Liver (tissue), 3 donors: ENCODE measurements at regions not wholly inside any gene's neighbourhood (a gene's known extent, or its start where the extent isn't known, plus 50 kb on each side); places are given as distances from the start of the nearest gene placed in this dataset.

Experiments
- CTCF ChIP-seq: fragments of 150-350 bp; IDR thresholded peaks from 2 replicates; pipeline ENCODE4 v1.5.1; 2017; ENCODE audit warnings: improper control_type of control experiment, low read depth, low read length; ENCODE audit not compliant: missing input control
- TF ChIP-seq, protein P1 (sequence below): IDR thresholded peaks from 2 replicates; pipeline ENCODE4 v1.6.1; 2016; ENCODE audit warnings: antibody characterized with exemption
- donor health status: healthy.
- donor health status: healthy.

GRCh38 chr13:78981913-78982312 lies 323.0 kb upstream of the OBI1 start:
- no peak for TF ChIP-seq CTCF
- TF ChIP-seq, protein P1, sequence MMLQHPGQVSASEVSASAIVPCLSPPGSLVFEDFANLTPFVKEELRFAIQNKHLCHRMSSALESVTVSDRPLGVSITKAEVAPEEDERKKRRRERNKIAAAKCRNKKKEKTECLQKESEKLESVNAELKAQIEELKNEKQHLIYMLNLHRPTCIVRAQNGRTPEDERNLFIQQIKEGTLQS, result no peak
